Ovary (tissue), 7 donors: ENCODE measurements at regions not wholly inside any gene's neighbourhood (a gene's known extent, or its start where the extent isn't known, plus 50 kb on each side); places are given as distances from the start of the nearest gene placed in this dataset.

Experiments
- DNase-seq, 5 donors: peaks; one replicate each; pipeline ENCODE4 v3.0.0-alpha.2; 2019 to 2020
- H3K27ac ChIP-seq, 2 donors: fragments of 200-600 bp; one replicate each; pipeline versions ENCODE4 v1.5.1 to v1.8.0; 2019 to 2022
- H3K27me3 ChIP-seq: fragments of 200-600 bp; one replicate; pipeline ENCODE4 v1.8.0; 2022
- H3K36me3 ChIP-seq: fragments of 200-600 bp; sonication (generic); one replicate; pipeline ENCODE4 v1.5.1; 2019
- H3K4me1 ChIP-seq: one replicate; pipeline ENCODE4 v1.8.1; 2013; ENCODE audit warnings: mild to moderate bottlenecking, moderate library complexity; ENCODE audit not compliant: insufficient read depth
- H3K4me3 ChIP-seq: fragments of 200-600 bp; sonication (generic); one replicate; pipeline ENCODE4 v1.5.1; 2017
- H3K9me3 ChIP-seq, 2 donors: fragments of 200-600 bp in 1 of 2; sonication (generic) in 1 of 2; one replicate each; pipeline versions ENCODE4 v1.5.1 to v1.8.1; 2013 to 2019; ENCODE audit warnings: mild to moderate bottlenecking in 1 of 2, moderate library complexity in 1 of 2
- EP300 ChIP-seq: sonication (generic); formaldehyde crosslinking; IDR thresholded peaks from one replicate; pipeline ENCODE4 v1.6.1; 2017; ENCODE audit warnings: antibody characterized with exemption
- POLR2A ChIP-seq: fragments of 450-650 bp; IDR thresholded peaks from one replicate; pipeline ENCODE4 v1.6.1; 2017; ENCODE audit warnings: antibody characterized with exemption, mild to moderate bottlenecking, moderate library complexity
- WGBS, 3 donors: extraction: QIAGEN DNeasy Blood & Tissue Kit in 1 of 3; methylation state at CpG; one replicate each; pipeline versions ENCODE4 v1.1.5 to v1.1.7; 2013 to 2017; 5-methylcytosine and 5-hydroxymethylcytosine counted together
- intact Hi-C, 4 donors: fragments of 100-400 bp; cut with DNase I; formaldehyde crosslinking; loops; one replicate each; pipeline versions ENCODE4 v1.11.0 to v1.15.1; 2022 to 2023
- TF ChIP-seq, protein P1 (sequence below), 3 donors: fragments of 450-650 bp in 2 of 3; fragments of 200-600 bp in 1 of 3; IDR thresholded peaks; one replicate each; pipeline versions ENCODE4 v1.5.1 to v1.8.0; 2016 to 2022; ENCODE audit warnings: antibody characterized with exemption in 3 of 3, mild to moderate bottlenecking in 1 of 3
- donor health status: DM: no; HTN: no; CAD: no; lungs with moderate emphysema.
- donor health status: DM: no; HTN: no; CAD: no.
- donor health status: Bipolar disorder and iron deficiency.
- donor health status: DM: no; HTN: no; CAD: no.
- donor health status: DM: yes; HTN: yes; CAD: no.

DNA sequence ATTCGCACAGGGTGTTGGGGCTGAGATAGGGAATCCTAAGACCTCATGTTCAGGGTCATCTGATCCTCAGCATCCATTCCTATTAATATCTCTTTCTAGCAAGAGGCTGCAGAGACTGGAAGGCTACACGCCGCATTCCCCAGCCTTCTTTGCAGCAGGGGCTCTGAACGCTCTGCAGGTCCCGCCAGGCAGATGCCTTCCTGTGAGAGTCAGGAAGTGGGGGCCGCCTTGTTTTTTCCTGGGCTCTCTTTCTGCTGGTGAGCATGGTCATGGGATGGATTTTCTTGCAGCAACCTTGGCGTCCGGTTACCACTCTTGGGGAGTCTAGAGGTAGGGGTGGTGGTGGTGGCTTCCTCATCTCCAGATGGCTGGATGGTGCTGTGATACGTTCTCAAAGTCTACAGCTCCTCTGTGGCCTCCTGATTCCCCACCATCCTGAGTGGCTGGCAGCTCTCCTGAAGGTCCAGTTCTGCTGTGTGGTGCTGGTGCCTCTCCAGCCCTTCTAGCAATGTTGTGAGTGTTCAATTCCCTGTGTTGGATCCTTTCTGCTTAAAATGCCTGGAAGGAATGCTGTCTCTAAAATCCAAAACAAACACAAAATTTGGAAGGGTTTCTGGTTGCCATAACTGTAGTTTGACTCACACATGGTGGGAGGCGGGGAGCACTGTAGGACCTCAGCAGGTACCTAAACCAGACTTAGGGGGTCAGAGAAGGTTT lies 111.9 kb downstream of the CEBPB start:
- 85 to 91% (median 86%) methylated on average over 10 of the region's 10 CpGs for WGBS, 3 donors

DNA sequence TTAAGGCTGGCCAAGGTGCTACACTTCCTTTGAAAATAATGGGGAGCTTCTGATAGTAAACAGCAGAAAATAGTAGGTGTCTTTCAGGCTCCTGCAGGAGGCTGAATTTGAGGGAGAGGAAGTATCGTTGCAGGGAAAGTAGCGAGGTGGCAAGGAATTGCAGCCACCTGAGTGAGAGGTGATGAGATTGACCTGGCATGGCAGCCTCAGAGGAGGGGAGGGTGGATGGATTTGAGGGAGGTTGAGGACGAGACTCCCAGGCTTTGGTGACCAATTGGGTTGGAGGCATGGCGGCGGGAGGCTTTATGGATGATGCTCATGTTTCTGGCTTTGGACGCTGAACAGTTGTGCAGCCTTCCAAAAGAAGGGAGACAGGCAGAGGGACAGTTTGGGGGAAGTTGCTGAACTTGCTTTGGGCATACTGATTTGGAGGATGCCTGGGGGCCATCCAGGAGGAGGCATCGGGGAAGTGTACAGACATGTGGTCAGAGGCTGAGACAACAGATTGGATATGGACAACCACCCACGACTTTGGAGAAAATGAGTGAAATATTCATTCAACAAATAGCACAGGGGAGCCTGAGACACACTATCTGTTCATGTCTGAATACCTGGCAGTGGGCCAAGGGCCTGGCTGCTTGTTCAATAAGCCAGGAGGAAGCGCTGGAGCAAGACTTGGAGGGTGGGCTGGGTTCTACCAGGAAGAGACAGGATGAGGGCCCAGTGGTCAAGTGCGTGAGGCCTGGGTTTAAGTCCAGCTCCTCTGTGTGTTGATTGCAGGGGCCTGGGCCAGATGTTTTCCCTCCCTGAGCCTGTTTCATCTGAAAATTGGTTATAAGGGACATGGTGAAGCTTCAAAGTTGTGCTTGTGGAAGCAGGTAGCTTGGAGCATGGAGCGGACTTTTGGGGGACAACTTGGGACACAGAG lies 113.2 kb downstream of the CEBPB start:
- TF ChIP-seq, protein P1, sequence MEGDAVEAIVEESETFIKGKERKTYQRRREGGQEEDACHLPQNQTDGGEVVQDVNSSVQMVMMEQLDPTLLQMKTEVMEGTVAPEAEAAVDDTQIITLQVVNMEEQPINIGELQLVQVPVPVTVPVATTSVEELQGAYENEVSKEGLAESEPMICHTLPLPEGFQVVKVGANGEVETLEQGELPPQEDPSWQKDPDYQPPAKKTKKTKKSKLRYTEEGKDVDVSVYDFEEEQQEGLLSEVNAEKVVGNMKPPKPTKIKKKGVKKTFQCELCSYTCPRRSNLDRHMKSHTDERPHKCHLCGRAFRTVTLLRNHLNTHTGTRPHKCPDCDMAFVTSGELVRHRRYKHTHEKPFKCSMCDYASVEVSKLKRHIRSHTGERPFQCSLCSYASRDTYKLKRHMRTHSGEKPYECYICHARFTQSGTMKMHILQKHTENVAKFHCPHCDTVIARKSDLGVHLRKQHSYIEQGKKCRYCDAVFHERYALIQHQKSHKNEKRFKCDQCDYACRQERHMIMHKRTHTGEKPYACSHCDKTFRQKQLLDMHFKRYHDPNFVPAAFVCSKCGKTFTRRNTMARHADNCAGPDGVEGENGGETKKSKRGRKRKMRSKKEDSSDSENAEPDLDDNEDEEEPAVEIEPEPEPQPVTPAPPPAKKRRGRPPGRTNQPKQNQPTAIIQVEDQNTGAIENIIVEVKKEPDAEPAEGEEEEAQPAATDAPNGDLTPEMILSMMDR (IDR thresholded peaks at IDR 0.05): no peak
- TF ChIP-seq EP300: no peak
- TF ChIP-seq POLR2A: peak; percentile 12
- Histone ChIP-seq H3K4me1 (peaks cover 30% of the 10 kb centered on the region), H3K4me3 (no peak overlapping the region), H3K27me3 (no peaks in the 10 kb centered on the region), H3K36me3 (no peaks in the 10 kb centered on the region), H3K27ac (peak overlapping the region; percentile 84 to 97), H3K9me3 (no peaks in the 10 kb centered on the region)
- DNase-seq: peak; percentile 86 to 93 (median 89)
- intact Hi-C loops: no loop called here
- WGBS, 3 donors: 50 to 55% (median 53%) methylated on average over 11 of the region's 11 CpGs

More for the DNA sequence above, 111.9 kb downstream of the CEBPB start:
- no peaks in the 10 kb centered on the region for H3K9me3 ChIP-seq
- H3K4me3 ChIP-seq: no peak overlapping the region
- H3K27ac ChIP-seq: peak overlapping the region; percentile 31 to 97
- no peaks in the 10 kb centered on the region for H3K36me3 ChIP-seq
- intact Hi-C loops: no loop called here
- H3K4me1 ChIP-seq: peaks cover 29% of the 10 kb centered on the region
- H3K27me3 ChIP-seq: no peaks in the 10 kb centered on the region
- TF ChIP-seq POLR2A (no peak), EP300 (no peak)
- TF ChIP-seq, protein P1 (IDR thresholded peaks at IDR 0.05): no peak
- DNase-seq: peak in 3 of 5 donors; percentile 25 to 39 (median 34)

DNA sequence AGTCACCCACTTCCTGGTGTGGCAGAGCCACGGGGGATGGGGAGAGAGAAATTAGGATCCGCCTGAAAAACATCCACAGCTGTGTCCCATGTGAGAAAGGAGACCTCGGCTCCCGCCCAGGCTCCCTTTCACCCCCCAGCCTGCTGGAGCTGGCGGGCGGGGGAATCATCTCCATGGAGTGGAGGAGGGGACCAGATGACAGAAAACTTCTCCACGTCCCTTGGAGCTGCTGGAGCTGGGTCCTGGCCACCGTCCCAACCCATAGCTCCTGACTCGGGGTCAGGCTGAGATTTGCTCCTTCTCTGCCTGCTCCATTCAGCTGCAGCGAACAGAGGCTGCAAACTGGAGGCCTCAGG lies 113.8 kb downstream of the CEBPB start:
- TF ChIP-seq POLR2A: no peak
- TF ChIP-seq, protein P1 (IDR thresholded peaks at IDR 0.05): no peak
- Histone ChIP-seq H3K27ac (peak overlapping the region; percentile 84 to 97), H3K4me1 (peaks cover 32% of the 10 kb centered on the region), H3K9me3 (no peaks in the 10 kb centered on the region), H3K4me3 (no peak overlapping the region), H3K27me3 (no peaks in the 10 kb centered on the region), H3K36me3 (no peaks in the 10 kb centered on the region)
- DNase-seq: peak; percentile 79 to 89 (median 85)
- WGBS, 3 donors: 3 to 17% (median 6%) methylated on average over 9 to 10 of the region's 10 CpGs
- intact Hi-C loops: no loop called here

DNA sequence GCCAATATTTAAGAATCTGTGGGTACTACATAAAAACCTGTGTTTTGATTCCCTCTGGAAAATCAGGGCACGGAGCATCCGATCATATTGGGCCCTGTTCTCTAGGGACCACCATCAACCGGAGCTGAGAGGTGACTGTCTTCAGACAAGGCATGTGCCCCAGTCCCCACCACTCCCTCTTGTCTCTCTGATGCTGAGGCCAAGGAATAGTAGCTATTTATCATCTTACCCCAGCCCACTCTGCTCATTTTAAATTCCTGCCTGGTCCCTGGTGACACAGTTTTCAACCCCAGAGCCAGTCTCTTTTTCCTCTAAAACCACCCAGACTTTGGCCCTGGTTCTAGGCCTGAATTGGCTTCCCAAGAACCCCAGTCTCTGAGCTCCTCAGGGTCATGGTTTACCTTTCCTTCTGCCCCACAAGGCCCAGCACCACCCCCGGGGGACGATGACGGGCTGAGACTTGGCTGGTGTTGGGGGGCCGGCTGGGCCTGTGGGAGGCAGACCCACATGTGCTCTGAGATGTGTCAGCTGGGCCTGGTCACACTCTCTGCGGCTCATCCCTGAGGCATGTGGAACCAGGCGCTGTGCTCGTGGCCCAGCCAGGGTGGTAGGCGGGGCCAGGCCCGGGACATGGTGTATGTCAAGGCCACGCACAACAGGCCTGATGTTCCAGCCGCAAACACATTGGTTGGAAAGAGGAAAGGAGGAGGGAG lies 114.4 kb downstream of the CEBPB start:
- no peaks in the 10 kb centered on the region for H3K36me3 ChIP-seq
- peak overlapping the region; percentile 84 to 97 for H3K27ac ChIP-seq
- no peaks in the 10 kb centered on the region for H3K9me3 ChIP-seq
- H3K4me3 ChIP-seq: no peak overlapping the region
- no peaks in the 10 kb centered on the region for H3K27me3 ChIP-seq
- H3K4me1 ChIP-seq: peaks cover 32% of the 10 kb centered on the region
- 19 to 22% (median 19%) methylated on average over 14 of the region's 14 CpGs for WGBS, 3 donors
- TF ChIP-seq POLR2A (peak; percentile 54), EP300 (peak; percentile 54)
- TF ChIP-seq, protein P1 (IDR thresholded peaks at IDR 0.05): no peak
- DNase-seq: peak; percentile 94 to 98 (median 97)
- intact Hi-C loops: loop anchor here in 3 of 4 donors (5.0 kb wide), 3 partner anchors 83 to 113 kb away; partner anchors contain the start of gene CEBPB (in 3 of the 3)
